ENCODE measurements at regions not wholly inside any gene's neighbourhood (a gene's known extent, or its start where the extent isn't known, plus 50 kb on each side); places are given as distances from the start of the nearest gene placed in this dataset.

DNA sequence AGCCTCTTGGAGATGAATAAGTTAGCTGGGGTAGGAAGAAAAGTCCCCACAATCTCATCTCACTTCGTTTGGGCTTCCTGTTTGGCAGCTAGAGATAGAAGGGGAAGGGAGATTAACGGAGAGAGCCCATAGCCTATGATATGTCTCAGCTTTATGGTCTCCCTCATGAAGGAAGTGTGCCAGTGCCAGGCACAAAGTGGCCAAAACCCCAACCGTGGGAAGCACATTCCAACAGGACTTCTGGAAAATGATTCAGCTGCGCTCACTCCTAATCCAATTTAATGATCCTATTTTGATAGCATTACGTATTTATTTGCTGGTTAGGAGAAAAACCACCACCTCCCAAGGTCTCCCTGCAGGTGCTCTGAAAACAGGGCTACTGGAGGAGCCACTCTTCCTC is 303.1 kb upstream of the CLINT1 start:
- Histone ChIP-seq H3K4me3 (no peak overlapping the region), H3K79me2 (ENCODE audit: low read depth) (no peaks in the 10 kb centered on the region), H4K20me1 (ENCODE audit: insufficient read depth) (no peaks in the 10 kb centered on the region), H3F3A (ENCODE audit: insufficient read depth, low read depth) (no peaks in the 10 kb centered on the region), H3K36me3 (ENCODE audit: low read depth) (no peaks in the 10 kb centered on the region), H3K9me2 (ENCODE audit: insufficient read depth) (no peaks in the 10 kb centered on the region), H3K27me3 (ENCODE audit: insufficient read depth, low read depth) (peaks cover 29% of the 10 kb centered on the region), H3K9me3 (ENCODE audit: insufficient read depth, low read depth) (no peaks in the 10 kb centered on the region), H3K4me1 (replicated peaks; ENCODE audit: insufficient read depth) (no peaks in the 10 kb centered on the region), H3K27ac (no peak overlapping the region), H2AFZ (no peak overlapping the region), H3K4me2 (no peak overlapping the region)
- intact Hi-C loops (cut with micrococcal nuclease; ENCODE audit: unreplicated experiment): no loop called here
- POLR2A ChIA-PET (ENCODE audit: unreplicated experiment): no interaction called here
- no peak for DNase-seq
- no peak for TF ChIP-seq EZH2 (IDR thresholded peaks at IDR 0.05; ENCODE audit: low read depth)
- no TSS peak for BruUV-seq (replicated peaks)
- CTCF ChIA-PET: interaction anchor here (0.6 kb wide), 1 partner anchor 11 kb away, joined by 3 read pairs; no protein-coding TSS in a partner anchor

DNA sequence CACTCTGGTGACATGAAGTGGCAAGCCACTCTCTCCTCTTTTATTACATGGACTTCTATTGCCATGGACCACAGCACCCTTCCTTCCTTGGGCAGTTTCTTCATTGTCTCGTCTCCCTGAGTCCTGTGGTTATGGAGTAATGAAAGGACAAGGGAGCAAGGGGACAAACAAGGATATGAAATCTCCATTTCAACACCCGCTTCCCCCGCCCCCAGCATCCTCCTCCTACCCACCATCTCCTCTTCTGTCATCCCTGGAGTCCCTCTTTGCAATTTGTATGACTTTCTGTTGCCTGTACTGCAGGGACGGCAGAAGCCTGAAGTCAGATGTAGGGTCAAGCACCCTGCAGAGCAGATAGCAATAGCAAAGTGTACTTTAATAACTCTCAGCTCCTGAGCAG is 300.7 kb upstream of the CLINT1 start:
- ChIA-PET POLR2A (ENCODE audit: unreplicated experiment) (no interaction called here), CTCF (no interaction called here)
- no peak overlapping the region for H3K27ac ChIP-seq
- H2AFZ ChIP-seq: no peak overlapping the region
- DNase-seq: no peak
- BruUV-seq (replicated peaks): no TSS peak
- TF ChIP-seq, protein P1, sequence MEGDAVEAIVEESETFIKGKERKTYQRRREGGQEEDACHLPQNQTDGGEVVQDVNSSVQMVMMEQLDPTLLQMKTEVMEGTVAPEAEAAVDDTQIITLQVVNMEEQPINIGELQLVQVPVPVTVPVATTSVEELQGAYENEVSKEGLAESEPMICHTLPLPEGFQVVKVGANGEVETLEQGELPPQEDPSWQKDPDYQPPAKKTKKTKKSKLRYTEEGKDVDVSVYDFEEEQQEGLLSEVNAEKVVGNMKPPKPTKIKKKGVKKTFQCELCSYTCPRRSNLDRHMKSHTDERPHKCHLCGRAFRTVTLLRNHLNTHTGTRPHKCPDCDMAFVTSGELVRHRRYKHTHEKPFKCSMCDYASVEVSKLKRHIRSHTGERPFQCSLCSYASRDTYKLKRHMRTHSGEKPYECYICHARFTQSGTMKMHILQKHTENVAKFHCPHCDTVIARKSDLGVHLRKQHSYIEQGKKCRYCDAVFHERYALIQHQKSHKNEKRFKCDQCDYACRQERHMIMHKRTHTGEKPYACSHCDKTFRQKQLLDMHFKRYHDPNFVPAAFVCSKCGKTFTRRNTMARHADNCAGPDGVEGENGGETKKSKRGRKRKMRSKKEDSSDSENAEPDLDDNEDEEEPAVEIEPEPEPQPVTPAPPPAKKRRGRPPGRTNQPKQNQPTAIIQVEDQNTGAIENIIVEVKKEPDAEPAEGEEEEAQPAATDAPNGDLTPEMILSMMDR (conservative IDR thresholded peaks at IDR 0.05): no peak
- TF ChIP-seq EZH2 (IDR thresholded peaks at IDR 0.05; ENCODE audit: low read depth): no peak
- H3K9me2 ChIP-seq (ENCODE audit: insufficient read depth): no peaks in the 10 kb centered on the region
- H3K4me2 ChIP-seq: no peak overlapping the region
- intact Hi-C loops (cut with micrococcal nuclease; ENCODE audit: unreplicated experiment): no loop called here
- no peaks in the 10 kb centered on the region for H3K4me1 ChIP-seq (replicated peaks; ENCODE audit: insufficient read depth)
- no peaks in the 10 kb centered on the region for H3K36me3 ChIP-seq (ENCODE audit: low read depth)
- H4K20me1 ChIP-seq (ENCODE audit: insufficient read depth): no peaks in the 10 kb centered on the region
- H3F3A ChIP-seq (ENCODE audit: insufficient read depth, low read depth): no peaks in the 10 kb centered on the region
- no peak overlapping the region for H3K4me3 ChIP-seq
- H3K27me3 ChIP-seq (ENCODE audit: insufficient read depth, low read depth): peaks cover 28% of the 10 kb centered on the region
- H3K9me3 ChIP-seq (ENCODE audit: insufficient read depth, low read depth): no peaks in the 10 kb centered on the region
- H3K79me2 ChIP-seq (ENCODE audit: low read depth): no peaks in the 10 kb centered on the region

DNA sequence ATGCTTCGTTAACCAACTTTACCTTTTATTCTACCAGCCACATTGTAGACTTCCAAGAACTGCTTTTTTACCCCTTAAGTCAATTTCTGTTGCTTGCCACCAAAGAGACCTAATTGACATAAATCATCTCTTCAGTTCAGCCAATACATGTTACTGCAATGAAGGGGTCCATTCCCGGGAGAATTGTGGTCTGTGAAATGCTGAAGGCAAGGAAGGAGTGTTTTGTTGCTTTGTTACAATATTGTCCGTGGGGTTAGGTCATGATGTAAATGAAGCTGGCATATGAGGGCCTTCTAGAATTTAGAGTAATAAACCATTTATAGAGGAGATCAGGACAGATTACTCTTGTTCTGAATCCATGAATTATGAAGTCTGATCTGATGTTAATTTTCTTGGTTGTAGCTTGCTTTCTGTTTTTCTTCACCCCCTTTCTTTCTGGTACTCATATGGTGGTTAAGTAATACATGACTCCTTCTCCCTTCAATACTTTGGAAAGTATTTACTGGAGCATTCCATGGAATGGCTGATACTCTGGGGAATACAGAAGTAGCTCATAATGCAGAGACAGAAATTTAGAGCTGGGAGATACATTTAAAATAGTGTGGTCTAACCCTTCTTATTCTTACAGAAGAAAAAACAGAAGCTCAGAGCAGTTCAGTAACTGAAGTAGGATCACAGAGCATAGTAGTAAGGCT is 297.0 kb upstream of the CLINT1 start:
- intact Hi-C loops (cut with micrococcal nuclease; ENCODE audit: unreplicated experiment): no loop called here
- Histone ChIP-seq H3K27me3 (ENCODE audit: insufficient read depth, low read depth) (0 out of 2 replicates have a peak, but pooled peaks cover 11% of the 10 kb centered on the region), H3K4me1 (replicated peaks; ENCODE audit: insufficient read depth) (no peaks in the 10 kb centered on the region), H3K9me2 (ENCODE audit: insufficient read depth) (no peaks in the 10 kb centered on the region), H3K36me3 (ENCODE audit: low read depth) (no peaks in the 10 kb centered on the region), H3F3A (ENCODE audit: insufficient read depth, low read depth) (no peaks in the 10 kb centered on the region), H3K4me3 (no peak overlapping the region), H2AFZ (no peak overlapping the region), H3K27ac (no peak overlapping the region), H3K9me3 (ENCODE audit: insufficient read depth, low read depth) (no peaks in the 10 kb centered on the region), H3K4me2 (no peak overlapping the region), H4K20me1 (ENCODE audit: insufficient read depth) (no peaks in the 10 kb centered on the region), H3K79me2 (ENCODE audit: low read depth) (no peaks in the 10 kb centered on the region)
- CTCF ChIA-PET: no interaction called here
- BruUV-seq (replicated peaks): no TSS peak
- POLR2A ChIA-PET (ENCODE audit: unreplicated experiment): no interaction called here
- TF ChIP-seq, protein P1 (conservative IDR thresholded peaks at IDR 0.05): no peak
- TF ChIP-seq EZH2 (IDR thresholded peaks at IDR 0.05; ENCODE audit: low read depth): no peak
- no peak for DNase-seq

DNA sequence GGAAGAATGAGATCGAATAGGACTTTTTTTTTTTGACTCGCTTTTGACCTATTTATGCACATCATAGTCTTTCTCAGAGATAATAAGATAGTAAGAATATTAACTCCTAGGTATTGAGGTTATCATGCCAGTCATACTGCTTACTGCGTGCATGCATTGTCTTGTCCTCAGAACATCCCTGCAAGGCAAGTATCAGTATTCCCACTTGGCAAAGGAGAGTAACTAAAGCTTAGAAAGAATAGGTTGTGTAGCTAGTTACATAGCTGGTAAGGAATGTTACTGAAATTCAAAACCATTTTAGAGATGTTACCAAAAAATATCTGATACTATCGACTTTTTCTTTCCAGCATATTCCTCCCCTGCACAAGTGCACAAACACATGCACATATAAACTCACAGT is 296.1 kb upstream of the CLINT1 start:
- BruUV-seq (replicated peaks): no TSS peak
- POLR2A ChIA-PET (ENCODE audit: unreplicated experiment): no interaction called here
- Histone ChIP-seq H3K27me3 (ENCODE audit: insufficient read depth, low read depth) (0 out of 2 replicates have a peak, but pooled peaks cover 11% of the 10 kb centered on the region), H3K27ac (no peak overlapping the region), H3K4me2 (no peak overlapping the region), H3K36me3 (ENCODE audit: low read depth) (no peaks in the 10 kb centered on the region), H3K4me3 (no peak overlapping the region), H3K79me2 (ENCODE audit: low read depth) (no peaks in the 10 kb centered on the region), H3K9me2 (ENCODE audit: insufficient read depth) (no peaks in the 10 kb centered on the region), H3F3A (ENCODE audit: insufficient read depth, low read depth) (no peaks in the 10 kb centered on the region), H3K9me3 (ENCODE audit: insufficient read depth, low read depth) (no peaks in the 10 kb centered on the region), H3K4me1 (replicated peaks; ENCODE audit: insufficient read depth) (no peaks in the 10 kb centered on the region), H4K20me1 (ENCODE audit: insufficient read depth) (no peaks in the 10 kb centered on the region), H2AFZ (no peak overlapping the region)
- intact Hi-C loops (cut with micrococcal nuclease; ENCODE audit: unreplicated experiment): no loop called here
- CTCF ChIA-PET: no interaction called here
- no peak for DNase-seq
- no peak for TF ChIP-seq EZH2 (IDR thresholded peaks at IDR 0.05; ENCODE audit: low read depth)
- TF ChIP-seq, protein P1 (conservative IDR thresholded peaks at IDR 0.05): no peak
